ENCODE measurements at regions not wholly inside any gene's neighbourhood (a gene's known extent, or its start where the extent isn't known, plus 50 kb on each side); places are given as distances from the start of the nearest gene placed in this dataset.

- TF ChIP-seq TAF1 (conservative IDR thresholded peaks at IDR 0.05) = no peak
- no peak for TF ChIP-seq MAX (IDR thresholded peaks at IDR 0.05)
- no peak for TF ChIP-seq CTCF (IDR thresholded peaks at IDR 0.05; ENCODE audit: low read depth, low read length, missing input control)
- no peak for TF ChIP-seq RAD21 (IDR thresholded peaks at IDR 0.05)
- no peak for TF ChIP-seq REST (IDR thresholded peaks at IDR 0.05)
- no peak for TF ChIP-seq RXRA (IDR thresholded peaks at IDR 0.05)
Measured at GRCh38 chrX:42128587-42128986, 205.2 kb upstream of the CASK start.
